ENCODE measurements at regions not wholly inside any gene's neighbourhood (a gene's known extent, or its start where the extent isn't known, plus 50 kb on each side); places are given as distances from the start of the nearest gene placed in this dataset. TPM values are rescaled to one million over a fixed set of nuclear protein-coding genes. Genes with fewer than 3 reads are reported as not detected.

Small RNAs in the stretch of these regions (small RNA-seq; reads per million reads assigned to genes)
- gene AL133173.2: not detected
